IMR-90 (cell line): ENCODE measurements at regions not wholly inside any gene's neighbourhood (a gene's known extent, or its start where the extent isn't known, plus 50 kb on each side); places are given as distances from the start of the nearest gene placed in this dataset.

Source experiments
- ATAC-seq: fragments of 200-7000 bp; cut with Tn5 transposase; 2 replicates; pipeline ENCODE4 v1.9.1; 2020; ENCODE audit warnings: low read depth, mild to moderate bottlenecking, moderate library complexity
- BruUV-seq: library from RNA; stranded (reverse); fragments of 400-500 nt; replicated peaks from 2 replicates; lab custom pipeline; 2021; lab: Mats Ljungman, UMichigan
- CTCF ChIA-PET: fragments of 300-600 bp; formaldehyde crosslinking; extraction: SDS; loops from one replicate; lab custom pipeline; 2021; ENCODE audit warnings: antibody characterized with exemption; lab: Yijun Ruan, JAX
- POLR2A ChIA-PET: fragments of 300-600 bp; sonication (Branson Sonifier 250); formaldehyde crosslinking; loops from one replicate; lab custom pipeline; 2022; ENCODE audit warnings: antibody characterized with exemption; ENCODE audit not compliant: unreplicated experiment; lab: Charles Lee
- DNase-seq: peaks from one replicate; pipeline ENCODE4 v3.0.0; 2013
- H2AFZ ChIP-seq: replicated peaks from 2 replicates; pipeline ENCODE3; 2013; ENCODE audit warnings: low read length, mild to moderate bottlenecking; ENCODE audit not compliant: poor library complexity
- H2AK5ac ChIP-seq: 2 replicates; pipeline ENCODE4 v1.6.1; 2013; ENCODE audit warnings: low read depth, low read length, inconsistent platforms
- H2AK9ac ChIP-seq: replicated peaks from 2 replicates; pipeline ENCODE3; 2013; ENCODE audit warnings: mild to moderate bottlenecking, low read depth, low read length, moderate library complexity; ENCODE audit not compliant: poor library complexity
- H2BK120ac ChIP-seq: 2 replicates; pipeline ENCODE4 v1.6.1; 2013; ENCODE audit warnings: low read depth, low read length, inconsistent platforms
- H2BK15ac ChIP-seq: 3 replicates; pipeline ENCODE4 v1.6.1; 2013; ENCODE audit warnings: low read depth, low read length, inconsistent platforms
- H2BK20ac ChIP-seq: 2 replicates; pipeline ENCODE4 v1.6.1; 2013; ENCODE audit warnings: low read depth, mild to moderate bottlenecking, inconsistent platforms, low read length, moderate library complexity
- H2BK5ac ChIP-seq: 2 replicates; pipeline ENCODE4 v1.6.1; 2013; ENCODE audit warnings: mild to moderate bottlenecking, low read depth, low read length, inconsistent platforms; ENCODE audit not compliant: poor library complexity, severe bottlenecking
- H3K14ac ChIP-seq: replicated peaks from 2 replicates; pipeline ENCODE4 v1.6.1; 2013; ENCODE audit warnings: low read depth, low read length, inconsistent platforms
- H3K18ac ChIP-seq: 2 replicates; pipeline ENCODE4 v1.6.1; 2013; ENCODE audit warnings: low read depth, low read length, control low read depth
- H3K23ac ChIP-seq: 2 replicates; pipeline ENCODE4 v1.6.1; 2013; ENCODE audit warnings: low read depth, low read length, inconsistent platforms
- H3K27ac ChIP-seq: 2 replicates; pipeline ENCODE4 v1.5.1; 2013; ENCODE audit warnings: mild to moderate bottlenecking, control low read depth, low read length; ENCODE audit not compliant: insufficient read depth
- H3K27me3 ChIP-seq: 2 replicates; pipeline ENCODE4 v1.6.1; 2013; ENCODE audit warnings: low read length; ENCODE audit not compliant: control insufficient read depth, insufficient read depth
- H3K36me3 ChIP-seq: 2 replicates; pipeline ENCODE4 v1.6.1; 2013; ENCODE audit warnings: low read length, mixed read lengths; ENCODE audit not compliant: control insufficient read depth, insufficient read depth
- H3K4ac ChIP-seq: 2 replicates; pipeline ENCODE4 v1.6.1; 2013; ENCODE audit warnings: low read depth, low read length, inconsistent platforms
- H3K4me1 ChIP-seq: 2 replicates; pipeline ENCODE4 v1.6.1; 2013; ENCODE audit warnings: low read length, mixed read lengths; ENCODE audit not compliant: control insufficient read depth, insufficient read depth
- H3K4me2 ChIP-seq: 2 replicates; pipeline ENCODE4 v1.6.1; 2013; ENCODE audit warnings: low read depth, mild to moderate bottlenecking, control low read depth, low read length, moderate library complexity
- H3K4me3 ChIP-seq: 2 replicates; pipeline ENCODE4 v1.5.1; 2013; ENCODE audit warnings: low read depth, mild to moderate bottlenecking, control low read depth, low read length, moderate library complexity; ENCODE audit not compliant: insufficient read depth
- H3K56ac ChIP-seq: 2 replicates; pipeline ENCODE4 v1.6.1; 2013; ENCODE audit warnings: low read length, inconsistent platforms; ENCODE audit not compliant: insufficient read depth; ENCODE audit errors: extremely low read depth
- H3K79me1 ChIP-seq, 2 experiments: 2 replicates each; pipeline ENCODE4 v1.6.1; 2013; ENCODE audit warnings: low read length in 2 of 2, inconsistent platforms in 1 of 2, low read depth in 1 of 2
- H3K9ac ChIP-seq: 2 replicates; pipeline ENCODE4 v1.6.1; 2013; ENCODE audit warnings: low read depth, low read length, control low read depth
- H3K9me1 ChIP-seq: 2 replicates; pipeline ENCODE4 v1.6.1; 2013; ENCODE audit warnings: low read length, inconsistent platforms; ENCODE audit not compliant: insufficient read depth
- H3K9me3 ChIP-seq: 2 replicates; pipeline ENCODE4 v1.6.1; 2013; ENCODE audit warnings: low read length; ENCODE audit not compliant: control insufficient read depth, insufficient read depth
- H4K20me1 ChIP-seq: 2 replicates; pipeline ENCODE4 v1.6.1; 2013; ENCODE audit warnings: low read length, inconsistent platforms; ENCODE audit not compliant: insufficient read depth
- H4K5ac ChIP-seq: 2 replicates; pipeline ENCODE4 v1.6.1; 2013; ENCODE audit warnings: mild to moderate bottlenecking, low read depth, low read length, control low read depth
- H4K8ac ChIP-seq, 2 experiments: 2 replicates each; pipeline ENCODE4 v1.6.1; 2013; ENCODE audit warnings: low read depth in 2 of 2, low read length in 2 of 2, control low read depth in 1 of 2, inconsistent platforms in 1 of 2
- H4K91ac ChIP-seq: 2 replicates; pipeline ENCODE4 v1.6.1; 2013; ENCODE audit warnings: low read depth, low read length, inconsistent platforms; ENCODE audit not compliant: insufficient read depth
- BHLHE40 ChIP-seq: fragments of 150-350 bp; IDR thresholded peaks from 2 replicates; pipeline ENCODE4 v1.6.1; 2016; ENCODE audit warnings: mild to moderate bottlenecking, low read depth, low read length
- CEBPB ChIP-seq: IDR thresholded peaks from 2 replicates; pipeline ENCODE4 v1.6.1; 2012; ENCODE audit warnings: low read depth, low read length, improper control_type of control experiment
- CHD1 ChIP-seq: IDR thresholded peaks from 2 replicates; pipeline ENCODE4 v1.6.1; 2012; ENCODE audit warnings: low read depth, low read length, improper control_type of control experiment
- CTCF ChIP-seq: conservative IDR thresholded peaks from 2 replicates; pipeline ENCODE4 v1.5.1; 2012; ENCODE audit warnings: mild to moderate bottlenecking, low read depth, low read length, improper control_type of control experiment
- ELK1 ChIP-seq: fragments of 150-350 bp; IDR thresholded peaks from 2 replicates; pipeline ENCODE4 v1.6.1; 2016; ENCODE audit warnings: low read depth, mild to moderate bottlenecking, low read length, moderate library complexity, borderline replicate concordance
- FOS ChIP-seq: fragments of 150-350 bp; IDR thresholded peaks from 2 replicates; pipeline ENCODE4 v1.6.1; 2016; ENCODE audit warnings: low read depth, low read length
- MAFK ChIP-seq: IDR thresholded peaks from 2 replicates; pipeline ENCODE4 v1.6.1; 2012; ENCODE audit warnings: low read depth, low read length, improper control_type of control experiment
- MAZ ChIP-seq: IDR thresholded peaks from 2 replicates; pipeline ENCODE4 v1.6.1; 2012; ENCODE audit warnings: low read depth, mild to moderate bottlenecking, low read length, improper control_type of control experiment, moderate library complexity, borderline replicate concordance
- MXI1 ChIP-seq: IDR thresholded peaks from 2 replicates; pipeline ENCODE4 v1.6.1; 2012; ENCODE audit warnings: low read depth, mild to moderate bottlenecking, low read length, moderate library complexity, borderline replicate concordance
- NFE2L2 ChIP-seq: fragments of 150-350 bp; IDR thresholded peaks from 2 replicates; pipeline ENCODE4 v1.6.1; 2016; ENCODE audit warnings: low read depth, mild to moderate bottlenecking, low read length
- POLR2A ChIP-seq: IDR thresholded peaks from 2 replicates; pipeline ENCODE4 v1.6.1; 2012; ENCODE audit warnings: mild to moderate bottlenecking, low read depth, low read length
- RAD21 ChIP-seq: IDR thresholded peaks from 2 replicates; pipeline ENCODE4 v1.6.1; 2012; ENCODE audit warnings: low read length, improper control_type of control experiment
- RCOR1 ChIP-seq: IDR thresholded peaks from 2 replicates; pipeline ENCODE4 v1.6.1; 2012; ENCODE audit warnings: mild to moderate bottlenecking, low read length, improper control_type of control experiment; ENCODE audit not compliant: insufficient replicate concordance
- RFX5 ChIP-seq: IDR thresholded peaks from 2 replicates; pipeline ENCODE4 v1.8.0; 2012; ENCODE audit warnings: low read depth, mild to moderate bottlenecking, low read length, moderate library complexity
- SMC3 ChIP-seq: fragments of 150-350 bp; IDR thresholded peaks from 2 replicates; pipeline ENCODE4 v1.6.1; 2016; ENCODE audit warnings: low read depth, mild to moderate bottlenecking, antibody characterized with exemption, low read length, moderate library complexity
- USF2 ChIP-seq: fragments of 150-350 bp; IDR thresholded peaks from 2 replicates; pipeline ENCODE4 v1.6.1; 2017; ENCODE audit warnings: mild to moderate bottlenecking, antibody characterized with exemption, low read length, low read depth
- WGBS, 2 experiments: methylation state at CpG; one replicate each; pipeline versions ENCODE4 v1.1.5 to v1.1.7; 2013; ENCODE audit warnings: missing lambda C conversion rate in 2 of 2; ENCODE audit not compliant: insufficient read length in 1 of 2; ENCODE audit errors: extremely low coverage in 2 of 2; 5-methylcytosine and 5-hydroxymethylcytosine counted together
- dilution Hi-C: fragments of 300-500 bp; cut with HindIII; formaldehyde crosslinking; loops from one replicate; pipeline ENCODE4 v1.14.3; 2018; ENCODE audit warnings: low sequenced_read_pairs; ENCODE audit not compliant: unreplicated experiment
- in situ Hi-C: fragments of 300-500 bp; cut with MboI; formaldehyde crosslinking; loops from 3 replicates; pipeline ENCODE4 v1.14.3; 2019; ENCODE audit warnings: low sequenced_read_pairs, inconsistent platforms, mixed read lengths
- intact Hi-C: fragments of 100-400 bp; cut with micrococcal nuclease; formaldehyde crosslinking; loops from 2 replicates; pipeline ENCODE4 v1.10.0; 2022

- Histone ChIP-seq H4K5ac (no peak overlapping the region), H3K4ac (no peak overlapping the region), H4K20me1 (no peaks in the 10 kb centered on the region), H4K8ac (no peak overlapping the region), H3K4me2 (no peak overlapping the region), H2AK9ac (no peak overlapping the region), H3K9me3 (no peaks in the 10 kb centered on the region), H2BK120ac (no peak overlapping the region), H3K14ac (no peak overlapping the region), H3K79me1 (no peaks in the 10 kb centered on the region), H3K9me1 (no peaks in the 10 kb centered on the region), H3K27me3 (no peaks in the 10 kb centered on the region), H2AK5ac (no peak overlapping the region), H3K9ac (no peak overlapping the region), H2BK5ac (no peak overlapping the region), H3K36me3 (no peaks in the 10 kb centered on the region), H4K91ac (no peak overlapping the region), H3K18ac (no peak overlapping the region), H2BK20ac (no peak overlapping the region), H3K56ac (no peak overlapping the region), H3K4me3 (no peak overlapping the region), H3K4me1 (no peaks in the 10 kb centered on the region), H3K23ac (no peak overlapping the region), H3K27ac (no peak overlapping the region), H2BK15ac (no peak overlapping the region), H2AFZ (no peak overlapping the region)
- TF ChIP-seq RFX5, result no peak
- no peak for TF ChIP-seq POLR2A
- TF ChIP-seq RCOR1, result no peak
- no peak for TF ChIP-seq SMC3
- TF ChIP-seq MAFK, result no peak
- no peak for TF ChIP-seq NFE2L2
- no peak for TF ChIP-seq CTCF
- TF ChIP-seq USF2, result no peak
- TF ChIP-seq CHD1, result no peak
- TF ChIP-seq RAD21, result no peak
- no peak for TF ChIP-seq CEBPB
- no peak for TF ChIP-seq ELK1
- no peak for TF ChIP-seq FOS
- no peak for TF ChIP-seq BHLHE40
- no peak for TF ChIP-seq MAZ
- no peak for TF ChIP-seq MXI1
- no TSS peak for BruUV-seq
- ChIA-PET CTCF (interaction anchor here (1.5 kb wide), 1 partner anchor 10 kb away, joined by 3 read pairs; no protein-coding TSS in a partner anchor), POLR2A (no interaction called here)
- intact Hi-C loops, result no loop called here
- in situ Hi-C loops, result no loop called here
- no CpG with 5 or more reads among the region's 2 CpGs for WGBS, 2 experiments
- DNase-seq (no peak), ATAC-seq (no peak)
- dilution Hi-C loops, result no loop called here
These were observed 502.3 kb downstream of the TBC1D4 start for GRCh38 chr13:74979703-74980102.
